PC-3 (cell line): ENCODE measurements at regions not wholly inside any gene's neighbourhood (a gene's known extent, or its start where the extent isn't known, plus 50 kb on each side); places are given as distances from the start of the nearest gene placed in this dataset.

Experiments used
- ATAC-seq: fragments of 200-7000 bp; cut with Tn5 transposase; 2 replicates; pipeline ENCODE4 v1.9.1; 2020; ENCODE audit warnings: mild to moderate bottlenecking, moderate library complexity
- BruUV-seq: library from RNA; stranded (reverse); fragments of 400-500 nt; replicated peaks from 2 replicates; lab custom pipeline; 2021; lab: Mats Ljungman, UMichigan
- CTCF ChIA-PET: fragments of 300-600 bp; sonication (Branson Sonifier 250); formaldehyde crosslinking; loops from one replicate; lab custom pipeline; 2022; ENCODE audit warnings: antibody characterized with exemption; lab: Charles Lee
- POLR2A ChIA-PET: fragments of 300-600 bp; sonication (Branson Sonifier 250); formaldehyde crosslinking; loops from one replicate; lab custom pipeline; 2022; ENCODE audit warnings: antibody characterized with exemption; ENCODE audit not compliant: unreplicated experiment; lab: Charles Lee
- DNase-seq: peaks from one replicate; pipeline ENCODE4 v3.0.0-alpha.2; 2015
- H2AFZ ChIP-seq: fragments of 300-600 bp; sonication (generic); 2 replicates; pipeline ENCODE4 v1.6.0; 2016; ENCODE audit warnings: antibody characterized with exemption, low read length
- H3F3A ChIP-seq: fragments of 300-600 bp; sonication (generic); one replicate; pipeline ENCODE4 v1.6.0; 2017; ENCODE audit warnings: antibody characterized with exemption, low read length, control low read depth, mild to moderate bottlenecking; ENCODE audit not compliant: unreplicated experiment
- H3K27ac ChIP-seq: fragments of 300-600 bp; sonication (generic); 2 replicates; pipeline ENCODE4 v1.5.1; 2016; ENCODE audit warnings: mild to moderate bottlenecking, low read length
- H3K27me3 ChIP-seq: fragments of 300-600 bp; sonication (generic); 2 replicates; pipeline ENCODE4 v1.6.1; 2016; ENCODE audit warnings: low read length, mixed read lengths
- H3K36me3 ChIP-seq: fragments of 300-600 bp; sonication (generic); 2 replicates; pipeline ENCODE4 v1.6.1; 2016; ENCODE audit warnings: low read depth, mixed run types, low read length, mixed read lengths
- H3K4me1 ChIP-seq: fragments of 300-600 bp; sonication (generic); 2 replicates; pipeline ENCODE4 v1.5.1; 2016; ENCODE audit warnings: low read length; ENCODE audit not compliant: insufficient read depth
- H3K4me2 ChIP-seq: fragments of 300-600 bp; sonication (generic); 2 replicates; pipeline ENCODE4 v1.6.0; 2016; ENCODE audit warnings: low read length
- H3K4me3 ChIP-seq: fragments of 300-600 bp; sonication (generic); 2 replicates; pipeline ENCODE4 v1.5.1; 2016; ENCODE audit warnings: mild to moderate bottlenecking, low read length, mixed read lengths
- H3K79me2 ChIP-seq: fragments of 300-600 bp; sonication (generic); 2 replicates; pipeline ENCODE4 v1.6.1; 2017; ENCODE audit warnings: low read length, mixed read lengths
- H3K9ac ChIP-seq: fragments of 300-600 bp; sonication (generic); 2 replicates; pipeline ENCODE4 v1.6.0; 2016; ENCODE audit warnings: mild to moderate bottlenecking, low read length
- H3K9me2 ChIP-seq: fragments of 300-600 bp; sonication (generic); replicated peaks from 2 replicates; pipeline ENCODE4 v1.6.1; 2016; ENCODE audit warnings: mixed run types, low read length, mixed read lengths
- H3K9me3 ChIP-seq: fragments of 300-600 bp; sonication (generic); 2 replicates; pipeline ENCODE4 v1.6.1; 2016; ENCODE audit warnings: low read length, mixed read lengths
- H4K20me1 ChIP-seq: fragments of 300-600 bp; sonication (generic); 2 replicates; pipeline ENCODE4 v1.6.1; 2016; ENCODE audit warnings: low read length, mixed read lengths
- EZH2 ChIP-seq: fragments of 300-600 bp; sonication (generic); IDR thresholded peaks from one replicate; pipeline ENCODE4 v1.6.1; 2017; ENCODE audit warnings: antibody characterized with exemption, mild to moderate bottlenecking, low read length; ENCODE audit not compliant: unreplicated experiment
- EZH2phosphoT487 ChIP-seq: fragments of 300-600 bp; sonication (generic); IDR thresholded peaks from 2 replicates; pipeline ENCODE4 v1.6.1; 2018; ENCODE audit warnings: mild to moderate bottlenecking, antibody characterized with exemption, low read length, borderline replicate concordance
- intact Hi-C: fragments of 100-400 bp; cut with micrococcal nuclease; formaldehyde crosslinking; loops from 2 replicates; pipeline ENCODE4 v1.9.0; 2023
- TF ChIP-seq, protein P1 (sequence below): fragments of 300-600 bp; sonication (generic); conservative IDR thresholded peaks from 2 replicates; pipeline ENCODE4 v1.5.1; 2017; ENCODE audit warnings: antibody characterized with exemption, low read depth, mild to moderate bottlenecking, low read length

DNA sequence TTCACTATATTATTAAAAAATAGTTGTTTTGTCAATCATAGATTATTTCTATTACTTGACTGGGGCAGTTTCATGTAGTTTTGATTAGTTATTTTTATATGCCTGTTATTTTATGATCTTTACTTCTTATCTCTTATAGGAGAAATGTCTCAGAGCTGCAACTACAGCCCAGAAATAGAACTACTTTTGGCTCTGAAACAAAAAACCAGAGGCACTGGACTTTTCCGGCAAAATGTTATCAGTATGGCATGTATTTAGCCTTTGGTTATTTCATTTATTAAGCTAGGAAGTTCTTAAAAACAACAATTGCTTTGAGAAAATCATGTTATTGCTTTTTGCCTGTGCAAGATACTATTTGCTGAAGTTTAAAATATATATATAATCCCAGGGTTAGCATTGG lies 566.5 kb downstream of the ANKRD50 start:
- Histone ChIP-seq H3K4me2 (no peak overlapping the region), H3K9me3 (no peaks in the 10 kb centered on the region), H3F3A (no peaks in the 10 kb centered on the region), H3K4me1 (no peaks in the 10 kb centered on the region), H3K27ac (no peak overlapping the region), H3K9ac (no peak overlapping the region), H4K20me1 (no peaks in the 10 kb centered on the region), H3K79me2 (no peaks in the 10 kb centered on the region), H3K4me3 (no peak overlapping the region), H3K9me2 (no peaks in the 10 kb centered on the region), H2AFZ (no peak overlapping the region), H3K27me3 (no peaks in the 10 kb centered on the region), H3K36me3 (no peaks in the 10 kb centered on the region)
- DNase-seq (no peak), ATAC-seq (no peak)
- TF ChIP-seq, protein P1, sequence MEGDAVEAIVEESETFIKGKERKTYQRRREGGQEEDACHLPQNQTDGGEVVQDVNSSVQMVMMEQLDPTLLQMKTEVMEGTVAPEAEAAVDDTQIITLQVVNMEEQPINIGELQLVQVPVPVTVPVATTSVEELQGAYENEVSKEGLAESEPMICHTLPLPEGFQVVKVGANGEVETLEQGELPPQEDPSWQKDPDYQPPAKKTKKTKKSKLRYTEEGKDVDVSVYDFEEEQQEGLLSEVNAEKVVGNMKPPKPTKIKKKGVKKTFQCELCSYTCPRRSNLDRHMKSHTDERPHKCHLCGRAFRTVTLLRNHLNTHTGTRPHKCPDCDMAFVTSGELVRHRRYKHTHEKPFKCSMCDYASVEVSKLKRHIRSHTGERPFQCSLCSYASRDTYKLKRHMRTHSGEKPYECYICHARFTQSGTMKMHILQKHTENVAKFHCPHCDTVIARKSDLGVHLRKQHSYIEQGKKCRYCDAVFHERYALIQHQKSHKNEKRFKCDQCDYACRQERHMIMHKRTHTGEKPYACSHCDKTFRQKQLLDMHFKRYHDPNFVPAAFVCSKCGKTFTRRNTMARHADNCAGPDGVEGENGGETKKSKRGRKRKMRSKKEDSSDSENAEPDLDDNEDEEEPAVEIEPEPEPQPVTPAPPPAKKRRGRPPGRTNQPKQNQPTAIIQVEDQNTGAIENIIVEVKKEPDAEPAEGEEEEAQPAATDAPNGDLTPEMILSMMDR = no peak
- TF ChIP-seq EZH2 = no peak
- no peak for TF ChIP-seq EZH2phosphoT487
- POLR2A ChIA-PET = no interaction called here
- no TSS peak for BruUV-seq
- intact Hi-C loops = no loop called here
- CTCF ChIA-PET = no interaction called here

DNA sequence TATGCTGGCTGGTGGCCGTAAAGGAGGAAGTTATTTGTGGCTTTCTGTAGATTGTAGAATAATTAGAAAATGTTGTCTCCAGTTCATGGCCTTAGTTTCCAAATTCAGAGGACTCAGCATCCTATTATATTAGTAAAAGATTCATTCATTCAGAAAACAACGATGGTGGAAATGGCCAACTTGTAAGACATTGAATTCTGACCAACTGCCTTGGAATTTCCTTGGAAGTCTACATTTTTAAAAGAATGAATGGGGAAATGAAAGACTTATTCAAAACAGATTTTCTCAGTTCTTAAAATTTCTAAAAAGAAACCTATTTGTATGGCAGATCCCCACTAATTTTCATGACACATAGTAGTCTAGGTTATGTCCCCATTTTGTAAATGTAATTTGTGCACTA lies 561.5 kb downstream of the ANKRD50 start:
- Histone ChIP-seq H3K36me3 (no peaks in the 10 kb centered on the region), H3K27ac (no peak overlapping the region), H3K9ac (no peak overlapping the region), H3K4me1 (no peaks in the 10 kb centered on the region), H3K4me3 (no peak overlapping the region), H3K9me2 (no peaks in the 10 kb centered on the region), H3K79me2 (no peaks in the 10 kb centered on the region), H3K4me2 (no peak overlapping the region), H3F3A (no peaks in the 10 kb centered on the region), H4K20me1 (no peaks in the 10 kb centered on the region), H3K27me3 (no peaks in the 10 kb centered on the region), H3K9me3 (no peaks in the 10 kb centered on the region), H2AFZ (no peak overlapping the region)
- ATAC-seq (no peak), DNase-seq (no peak)
- intact Hi-C loops = no loop called here
- TF ChIP-seq EZH2 (no peak), EZH2phosphoT487 (no peak)
- TF ChIP-seq, protein P1 = no peak
- BruUV-seq = no TSS peak
- CTCF ChIA-PET = no interaction called here
- POLR2A ChIA-PET = no interaction called here

DNA sequence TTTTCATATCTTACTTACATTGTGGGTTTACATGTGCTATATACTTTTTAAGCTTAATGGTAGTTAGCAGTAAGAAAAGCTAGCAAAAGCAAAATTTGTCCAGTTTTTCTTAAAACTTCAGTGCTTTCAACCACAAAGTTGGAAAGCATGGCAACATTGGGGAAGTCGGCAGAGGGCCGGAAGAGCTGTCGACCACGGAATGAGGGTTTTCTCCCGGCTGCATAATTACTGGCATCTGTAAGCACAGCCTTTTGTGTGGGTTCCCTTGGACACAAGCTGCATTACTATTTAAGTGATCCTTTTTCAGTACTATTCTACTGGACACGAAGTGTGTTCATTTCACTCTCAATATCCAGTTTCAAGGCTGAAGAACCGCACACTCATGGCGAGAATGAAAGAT lies 560.4 kb downstream of the ANKRD50 start:
- Histone ChIP-seq H4K20me1 (no peaks in the 10 kb centered on the region), H3K9me2 (no peaks in the 10 kb centered on the region), H3K36me3 (no peaks in the 10 kb centered on the region), H3K4me1 (no peaks in the 10 kb centered on the region), H3K9me3 (no peaks in the 10 kb centered on the region), H3K79me2 (no peaks in the 10 kb centered on the region), H3K9ac (no peak overlapping the region), H3K4me3 (no peak overlapping the region), H2AFZ (no peak overlapping the region), H3F3A (no peaks in the 10 kb centered on the region), H3K4me2 (no peak overlapping the region), H3K27ac (no peak overlapping the region), H3K27me3 (no peaks in the 10 kb centered on the region)
- BruUV-seq = no TSS peak
- TF ChIP-seq, protein P1 = no peak
- no peak for TF ChIP-seq EZH2phosphoT487
- TF ChIP-seq EZH2 = no peak
- ChIA-PET CTCF (no interaction called here), POLR2A (no interaction called here)
- no peak for DNase-seq
- intact Hi-C loops = no loop called here
- ATAC-seq = no peak
